H9 (cell line): ENCODE measurements at regions not wholly inside any gene's neighbourhood (a gene's known extent, or its start where the extent isn't known, plus 50 kb on each side); places are given as distances from the start of the nearest gene placed in this dataset.

Source experiments
- DNase-seq: peaks from one replicate; pipeline ENCODE4 v3.0.0-alpha.2; 2017
- H2AFZ ChIP-seq: one replicate; pipeline ENCODE4 v1.6.1; 2013; ENCODE audit warnings: mild to moderate bottlenecking, low read length, control low read depth, moderate library complexity
- H2AK5ac ChIP-seq: 2 replicates; pipeline ENCODE4 v1.6.1; 2013; ENCODE audit warnings: low read length, control low read depth, mixed read lengths; ENCODE audit not compliant: insufficient read length
- H2BK120ac ChIP-seq: one replicate; pipeline ENCODE4 v1.6.1; 2013; ENCODE audit warnings: low read depth, mild to moderate bottlenecking, low read length, control low read depth, inconsistent platforms; ENCODE audit not compliant: poor library complexity, severe bottlenecking
- H2BK12ac ChIP-seq: 2 replicates; pipeline ENCODE4 v1.6.1; 2013; ENCODE audit warnings: low read length, control low read depth, mixed read lengths, low read depth; ENCODE audit not compliant: insufficient read length
- H2BK15ac ChIP-seq: 2 replicates; pipeline ENCODE4 v1.6.1; 2013; ENCODE audit warnings: low read depth, low read length, control low read depth
- H2BK20ac ChIP-seq: one replicate; pipeline ENCODE4 v1.6.1; 2013; ENCODE audit warnings: low read depth, mild to moderate bottlenecking, low read length, control low read depth, inconsistent platforms; ENCODE audit not compliant: poor library complexity, severe bottlenecking
- H2BK5ac ChIP-seq: 2 replicates; pipeline ENCODE4 v1.6.1; 2013; ENCODE audit warnings: low read length, control low read depth, mixed read lengths; ENCODE audit not compliant: insufficient read length
- H3K14ac ChIP-seq: 2 replicates; pipeline ENCODE4 v1.6.1; 2013; ENCODE audit warnings: low read length, control low read depth; ENCODE audit not compliant: insufficient read depth
- H3K18ac ChIP-seq: 2 replicates; pipeline ENCODE4 v1.6.1; 2013; ENCODE audit warnings: low read depth, mild to moderate bottlenecking, mixed read lengths, low read length, control low read depth; ENCODE audit not compliant: insufficient read length
- H3K23ac ChIP-seq: 2 replicates; pipeline ENCODE4 v1.6.1; 2013; ENCODE audit warnings: low read length, control low read depth, mixed read lengths, low read depth; ENCODE audit not compliant: insufficient read length
- H3K23me2 ChIP-seq: 2 replicates; pipeline ENCODE4 v1.6.1; 2013; ENCODE audit warnings: low read depth, mild to moderate bottlenecking, mixed read lengths, low read length, control low read depth; ENCODE audit not compliant: insufficient read length, poor library complexity, severe bottlenecking
- H3K27ac ChIP-seq: 2 replicates; pipeline ENCODE4 v1.5.1; 2013; ENCODE audit warnings: low read length, control low read depth, mixed read lengths, low read depth; ENCODE audit not compliant: insufficient read length
- H3K27me3 ChIP-seq: 2 replicates; pipeline ENCODE4 v1.6.1; 2013; ENCODE audit warnings: low read length, control low read depth, inconsistent platforms; ENCODE audit not compliant: insufficient read depth
- H3K4ac ChIP-seq: 2 replicates; pipeline ENCODE4 v1.6.1; 2013; ENCODE audit warnings: low read depth, mild to moderate bottlenecking, control low read depth, inconsistent platforms, low read length, moderate library complexity
- H3K4me1 ChIP-seq: 2 replicates; pipeline ENCODE4 v1.6.1; 2013; ENCODE audit warnings: low read length, control low read depth, inconsistent platforms; ENCODE audit not compliant: insufficient read depth
- H3K4me2 ChIP-seq: 2 replicates; pipeline ENCODE4 v1.6.1; 2013; ENCODE audit warnings: low read length, control low read depth, mixed read lengths; ENCODE audit not compliant: insufficient read length, insufficient read depth
- H3K56ac ChIP-seq: 2 replicates; pipeline ENCODE4 v1.6.1; 2013; ENCODE audit warnings: low read depth, mild to moderate bottlenecking, mixed read lengths, low read length, control low read depth; ENCODE audit not compliant: insufficient read length
- H3K79me1 ChIP-seq: 2 replicates; pipeline ENCODE4 v1.6.1; 2013; ENCODE audit warnings: low read depth, mild to moderate bottlenecking, moderate library complexity, low read length, control low read depth, inconsistent platforms; ENCODE audit not compliant: insufficient read depth, poor library complexity, severe bottlenecking
- H3K79me2 ChIP-seq: 2 replicates; pipeline ENCODE4 v1.6.1; 2013; ENCODE audit warnings: low read length, control low read depth, inconsistent platforms; ENCODE audit not compliant: insufficient read depth
- H3K9ac ChIP-seq: 2 replicates; pipeline ENCODE4 v1.6.1; 2013; ENCODE audit warnings: low read length, control low read depth, mixed read lengths; ENCODE audit not compliant: insufficient read length; ENCODE audit errors: extremely low read depth
- H3K9me3 ChIP-seq: one replicate; pipeline ENCODE4 v1.6.1; 2013; ENCODE audit warnings: low read depth, low read length, inconsistent platforms; ENCODE audit not compliant: control insufficient read depth
- H3T11ph ChIP-seq: one replicate; pipeline ENCODE4 v1.6.1; 2013; ENCODE audit warnings: mild to moderate bottlenecking, low read length, control low read depth, inconsistent platforms
- H4K20me1 ChIP-seq: one replicate; pipeline ENCODE4 v1.6.1; 2013; ENCODE audit not compliant: control insufficient read depth, insufficient read length, insufficient read depth
- H4K5ac ChIP-seq: 2 replicates; pipeline ENCODE4 v1.6.1; 2013; ENCODE audit warnings: low read depth, mild to moderate bottlenecking, mixed read lengths, low read length, control low read depth; ENCODE audit not compliant: insufficient read length
- H4K8ac ChIP-seq: replicated peaks from 2 replicates; pipeline ENCODE4 v1.6.1; 2013; ENCODE audit warnings: low read length, control low read depth, mixed read lengths, low read depth; ENCODE audit not compliant: insufficient read length
- H4K91ac ChIP-seq: 2 replicates; pipeline ENCODE4 v1.6.1; 2013; ENCODE audit warnings: low read depth, mild to moderate bottlenecking, moderate library complexity, mixed read lengths, low read length, control low read depth; ENCODE audit not compliant: insufficient read length
- H3K27ac Mint-ChIP-seq, 3 experiments: 2 replicates in 2 of 3; 3 replicates in 1 of 3; pipeline ENCODE4 v1.8.0; 2020 to 2021; ENCODE audit warnings: mixed read lengths in 3 of 3, mild to moderate bottlenecking in 1 of 3, moderate library complexity in 1 of 3
- H3K27me3 Mint-ChIP-seq: 2 replicates; pipeline ENCODE4 v1.8.0; 2021; ENCODE audit warnings: low read depth, mild to moderate bottlenecking, moderate library complexity, mixed read lengths
- H3K36me3 Mint-ChIP-seq, 3 experiments: 2 replicates in 2 of 3; 3 replicates in 1 of 3; pipeline ENCODE4 v1.8.0; 2020 to 2021; ENCODE audit warnings: low read depth in 3 of 3, mixed read lengths in 3 of 3; ENCODE audit not compliant: insufficient read depth in 1 of 3
- H3K4me1 Mint-ChIP-seq, 2 experiments: 2 replicates each; pipeline ENCODE4 v1.8.0; 2020; ENCODE audit warnings: mixed read lengths in 2 of 2
- H3K4me3 Mint-ChIP-seq, 2 experiments: 2 replicates in 1 of 2; 3 replicates in 1 of 2; pipeline ENCODE4 v1.8.0; 2020 to 2021; ENCODE audit warnings: mild to moderate bottlenecking in 2 of 2, mixed read lengths in 2 of 2, moderate library complexity in 1 of 2
- H3K9me3 Mint-ChIP-seq, 2 experiments: 2 replicates in 1 of 2; 3 replicates in 1 of 2; pipeline ENCODE4 v1.8.0; 2020; ENCODE audit warnings: mild to moderate bottlenecking in 2 of 2, mixed read lengths in 2 of 2, moderate library complexity in 1 of 2
- CTCF ChIP-seq: fragments of 200-600 bp; sonication (generic); conservative IDR thresholded peaks from 3 replicates; pipeline ENCODE4 v1.8.0; 2021; ENCODE audit warnings: antibody characterized with exemption, mild to moderate bottlenecking
- WGBS: extraction: QIAGEN DNeasy Blood & Tissue Kit; methylation state at CpG from one replicate; pipeline ENCODE4 v1.1.7; 2013; ENCODE audit warnings: missing lambda C conversion rate, low lambda C conversion rate, mixed read lengths; ENCODE audit not compliant: insufficient read length; ENCODE audit errors: extremely low coverage; 5-methylcytosine and 5-hydroxymethylcytosine counted together

GRCh38 chr14:34324363-34324795 is 137.7 kb downstream of the SPTSSA start:
- Histone ChIP-seq H2BK20ac (no peak overlapping the region), H3K4me2 (no peak overlapping the region), H3K27ac (no peak overlapping the region), H3K79me2 (no peaks in the 10 kb centered on the region), H3K9ac (no peak overlapping the region), H2AFZ (no peak overlapping the region), H2BK15ac (no peak overlapping the region), H3K9me3 (no peaks in the 10 kb centered on the region), H3K4me1 (no peaks in the 10 kb centered on the region), H2BK120ac (no peak overlapping the region), H3K79me1 (no peaks in the 10 kb centered on the region), H3K18ac (no peak overlapping the region), H3K23ac (no peak overlapping the region), H3K27me3 (no peaks in the 10 kb centered on the region), H3K23me2 (no peaks in the 10 kb centered on the region), H3K14ac (no peak overlapping the region), H4K20me1 (no peaks in the 10 kb centered on the region), H3K4ac (no peak overlapping the region), H3K56ac (no peak overlapping the region), H2AK5ac (no peak overlapping the region), H3T11ph (no peak overlapping the region), H2BK5ac (no peak overlapping the region), H2BK12ac (no peak overlapping the region), H4K8ac (no peak overlapping the region), H4K5ac (no peak overlapping the region), H4K91ac (no peak overlapping the region)
- DNase-seq = no peak
- TF ChIP-seq CTCF = peak; percentile 85
- no peak overlapping the region for H3K4me3 Mint-ChIP-seq
- no peaks in the 10 kb centered on the region for H3K4me1 Mint-ChIP-seq
- H3K9me3 Mint-ChIP-seq = no peaks in the 10 kb centered on the region; a peak in 2 of 5 replicates
- H3K27me3 Mint-ChIP-seq = no peaks in the 10 kb centered on the region; the same call in 1 of the 2 replicates
- H3K27ac Mint-ChIP-seq = no peak overlapping the region
- H3K36me3 Mint-ChIP-seq = no peaks in the 10 kb centered on the region
- WGBS = no CpG with 5 or more reads among the region's 6 CpGs
